Activated naive CD4-positive, alpha-beta T cell treated with anti-CD3 and anti-CD28 coated beads, Interleukin-2, amount 50 U/mL, for 24 hours (primary cell): ENCODE measurements at regions not wholly inside any gene's neighbourhood (a gene's known extent, or its start where the extent isn't known, plus 50 kb on each side); places are given as distances from the start of the nearest gene placed in this dataset.
"Not testable (repeated sequence)": the region's sequence is repeated elsewhere in the genome, so short reads cannot be mapped to it uniquely, and the experiment has no call there.

Experiments used
- H3K27ac Mint-ChIP-seq: one replicate; pipeline ENCODE4 v1.8.0; 2021; ENCODE audit warnings: mild to moderate bottlenecking, mixed read lengths
- H3K27me3 Mint-ChIP-seq: one replicate; pipeline ENCODE4 v1.8.0; 2021; ENCODE audit warnings: mixed read lengths
- H3K36me3 Mint-ChIP-seq: one replicate; pipeline ENCODE4 v1.8.0; 2021; ENCODE audit warnings: mixed read lengths
- H3K4me1 Mint-ChIP-seq: one replicate; pipeline ENCODE4 v1.8.0; 2021; ENCODE audit warnings: mixed read lengths
- H3K4me3 Mint-ChIP-seq: one replicate; pipeline ENCODE4 v1.8.0; 2021; ENCODE audit warnings: mild to moderate bottlenecking, mixed read lengths
- H3K9me3 Mint-ChIP-seq: one replicate; pipeline ENCODE4 v1.8.0; 2021; ENCODE audit warnings: mixed read lengths

- H3K36me3 Mint-ChIP-seq, result no peaks in the 10 kb centered on the region
- no peaks in the 10 kb centered on the region for H3K27me3 Mint-ChIP-seq
- H3K4me1 Mint-ChIP-seq, result peaks cover 7% of the 10 kb centered on the region
- H3K27ac Mint-ChIP-seq, result no peak overlapping the region
- no peaks in the 10 kb centered on the region for H3K9me3 Mint-ChIP-seq
- H3K4me3 Mint-ChIP-seq, result no peak overlapping the region
Observed at GRCh38 chr21:14903172-14903865, 161.5 kb downstream of the NRIP1 start.

DNA sequence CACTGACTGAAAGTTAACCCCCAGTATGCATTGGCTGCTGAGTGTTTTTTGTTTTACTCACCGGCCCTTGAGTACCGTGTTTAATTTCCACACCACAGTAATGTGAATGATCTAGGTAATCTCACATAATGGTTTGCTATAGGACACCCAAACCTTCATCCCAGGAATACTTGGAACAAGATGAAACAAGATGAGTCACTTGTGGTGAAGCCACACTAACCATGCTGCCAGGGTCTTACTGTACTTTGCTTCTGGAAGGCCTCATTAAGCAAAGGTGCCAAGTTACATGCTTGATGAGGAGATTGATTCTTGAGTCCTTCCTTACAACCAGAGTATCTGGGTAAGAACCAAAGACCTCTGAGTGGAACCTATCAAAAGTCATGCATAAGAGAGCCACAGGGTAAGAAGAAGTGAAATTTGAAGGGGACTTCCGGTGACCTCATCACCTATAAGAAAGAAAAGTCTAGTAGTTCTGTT lies 163.3 kb downstream of the NRIP1 start:
- peaks cover 7% of the 10 kb centered on the region for H3K4me1 Mint-ChIP-seq
- no peaks in the 10 kb centered on the region for H3K9me3 Mint-ChIP-seq
- H3K27ac Mint-ChIP-seq, result no peak overlapping the region
- no peaks in the 10 kb centered on the region for H3K36me3 Mint-ChIP-seq
- H3K4me3 Mint-ChIP-seq, result no peak overlapping the region
- no peaks in the 10 kb centered on the region for H3K27me3 Mint-ChIP-seq

GRCh38 chr21:14900611-14901010 lies 164.2 kb downstream of the NRIP1 start:
- H3K4me3 Mint-ChIP-seq, result no peak overlapping the region
- H3K9me3 Mint-ChIP-seq, result no peaks in the 10 kb centered on the region
- no peaks in the 10 kb centered on the region for H3K36me3 Mint-ChIP-seq
- H3K4me1 Mint-ChIP-seq, result peaks cover 7% of the 10 kb centered on the region
- H3K27me3 Mint-ChIP-seq, result no peaks in the 10 kb centered on the region
- no peak overlapping the region for H3K27ac Mint-ChIP-seq

DNA sequence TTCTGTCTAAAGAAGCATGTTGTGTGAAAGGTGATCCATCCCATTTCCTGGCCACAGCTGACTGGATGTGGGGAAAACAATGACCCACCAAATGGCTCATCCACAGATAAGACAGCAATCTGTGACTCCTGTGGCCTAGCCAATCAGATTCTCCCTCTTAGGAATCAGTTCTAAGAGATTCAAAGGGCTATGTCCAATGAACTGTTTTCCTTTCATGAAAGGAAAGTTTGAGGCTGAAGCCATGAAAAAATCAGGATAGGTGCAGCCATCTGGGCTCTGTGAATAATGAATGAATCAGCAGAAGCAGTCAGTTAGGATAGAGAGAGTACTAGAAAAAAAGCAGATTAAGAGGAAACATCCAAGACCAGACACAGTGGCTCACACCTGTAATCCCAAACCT lies 164.7 kb downstream of the NRIP1 start:
- no peaks in the 10 kb centered on the region for H3K27me3 Mint-ChIP-seq

GRCh38 chr21:14895792-14896191 lies 169.0 kb downstream of the NRIP1 start:
- Mint-ChIP-seq H3K9me3 (no peaks in the 10 kb centered on the region), H3K27me3 (peaks cover 2% of the 10 kb centered on the region), H3K36me3 (no peaks in the 10 kb centered on the region)

More for the DNA sequence above, 164.7 kb downstream of the NRIP1 start:
- H3K4me3 Mint-ChIP-seq, result no peak overlapping the region
- H3K4me1 Mint-ChIP-seq, result peaks cover 7% of the 10 kb centered on the region
- H3K36me3 Mint-ChIP-seq, result no peaks in the 10 kb centered on the region
- H3K27ac Mint-ChIP-seq, result no peak overlapping the region
- H3K9me3 Mint-ChIP-seq, result no peaks in the 10 kb centered on the region

GRCh38 chr21:14890141-14890540 lies 174.7 kb downstream of the NRIP1 start:
- Mint-ChIP-seq H3K36me3 (no peaks in the 10 kb centered on the region), H3K9me3 (no peaks in the 10 kb centered on the region), H3K27me3 (peaks cover 2% of the 10 kb centered on the region), H3K4me3 (no peak overlapping the region), H3K27ac (no peak overlapping the region), H3K4me1 (no peaks in the 10 kb centered on the region)

More at GRCh38 chr21:14895792-14896191, 169.0 kb downstream of the NRIP1 start:
- Mint-ChIP-seq H3K27ac (no peak overlapping the region), H3K4me1 (no peaks in the 10 kb centered on the region), H3K4me3 (no peak overlapping the region)

DNA sequence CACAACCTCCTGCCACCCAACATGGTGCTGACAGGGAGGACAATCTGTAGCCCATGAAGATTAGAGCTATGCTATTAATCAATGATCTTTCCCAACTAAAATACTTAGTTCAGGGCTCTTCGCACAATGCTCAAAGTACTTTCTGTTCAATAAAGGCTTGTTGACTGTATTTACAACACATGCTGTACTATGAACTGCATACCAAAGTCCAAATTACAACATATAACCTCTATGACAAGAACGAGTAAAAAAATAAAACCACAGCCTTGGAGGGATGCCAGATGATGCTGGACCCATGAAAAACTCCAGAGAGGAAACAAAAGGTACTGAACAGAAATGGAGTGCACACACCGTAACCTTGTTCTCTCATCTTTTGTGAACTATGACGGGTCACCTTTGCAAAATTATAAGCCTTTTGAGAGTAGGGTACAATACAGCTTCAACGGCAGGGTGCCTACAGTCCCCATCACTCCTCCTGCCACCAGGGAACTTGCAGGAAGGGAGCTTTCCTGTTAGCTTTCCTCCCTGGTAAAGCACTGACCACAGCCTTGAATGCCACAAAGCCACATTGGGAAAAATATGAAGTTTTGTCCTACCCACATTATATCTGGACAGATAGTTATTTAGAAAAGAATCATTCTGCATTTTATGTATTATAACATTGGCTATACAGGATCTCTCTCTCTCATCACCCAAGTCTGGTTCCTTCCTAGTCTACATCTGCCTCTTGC lies 175.6 kb downstream of the NRIP1 start:
- peaks cover 2% of the 10 kb centered on the region for H3K27me3 Mint-ChIP-seq
- no peaks in the 10 kb centered on the region for H3K4me1 Mint-ChIP-seq
- H3K4me3 Mint-ChIP-seq, result no peak overlapping the region
- H3K9me3 Mint-ChIP-seq, result no peaks in the 10 kb centered on the region
- no peaks in the 10 kb centered on the region for H3K36me3 Mint-ChIP-seq
- no peak overlapping the region for H3K27ac Mint-ChIP-seq

- Mint-ChIP-seq H3K4me3 (no peak overlapping the region), H3K4me1 (no peaks in the 10 kb centered on the region), H3K27ac (no peak overlapping the region), H3K27me3 (no peaks in the 10 kb centered on the region), H3K36me3 (no peaks in the 10 kb centered on the region), H3K9me3 (no peaks in the 10 kb centered on the region)
Observed at GRCh38 chr21:14888202-14888601, 176.6 kb downstream of the NRIP1 start.

DNA sequence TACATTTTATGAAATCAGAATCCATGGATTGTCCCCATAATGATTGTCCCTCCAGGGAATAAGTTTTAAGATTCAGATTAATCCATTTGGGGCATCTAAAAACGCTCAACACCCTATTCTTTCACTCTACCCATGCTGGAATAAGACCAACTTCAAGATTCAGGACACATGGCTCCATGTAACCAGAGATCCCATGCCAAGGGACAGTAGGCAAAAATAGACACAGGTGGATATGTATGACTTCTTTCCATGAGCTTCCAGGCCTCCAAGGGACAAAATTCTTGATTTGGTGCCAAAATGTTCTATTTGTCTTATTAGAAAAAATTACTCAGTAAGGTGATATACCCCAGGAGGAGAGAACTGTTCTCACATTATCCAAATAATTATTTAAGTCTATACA lies 178.8 kb downstream of the NRIP1 start:
- no peaks in the 10 kb centered on the region for H3K9me3 Mint-ChIP-seq
- no peaks in the 10 kb centered on the region for H3K4me1 Mint-ChIP-seq
- H3K27ac Mint-ChIP-seq, result no peak overlapping the region
- H3K4me3 Mint-ChIP-seq, result no peak overlapping the region
- H3K36me3 Mint-ChIP-seq, result no peaks in the 10 kb centered on the region
- H3K27me3 Mint-ChIP-seq, result no peaks in the 10 kb centered on the region

GRCh38 chr21:14883351-14883750 lies 181.4 kb downstream of the NRIP1 start:
- Mint-ChIP-seq H3K9me3 (no peaks in the 10 kb centered on the region), H3K36me3 (no peaks in the 10 kb centered on the region), H3K4me1 (no peaks in the 10 kb centered on the region), H3K4me3 (no peak overlapping the region), H3K27me3 (no peaks in the 10 kb centered on the region), H3K27ac (no peak overlapping the region)

DNA sequence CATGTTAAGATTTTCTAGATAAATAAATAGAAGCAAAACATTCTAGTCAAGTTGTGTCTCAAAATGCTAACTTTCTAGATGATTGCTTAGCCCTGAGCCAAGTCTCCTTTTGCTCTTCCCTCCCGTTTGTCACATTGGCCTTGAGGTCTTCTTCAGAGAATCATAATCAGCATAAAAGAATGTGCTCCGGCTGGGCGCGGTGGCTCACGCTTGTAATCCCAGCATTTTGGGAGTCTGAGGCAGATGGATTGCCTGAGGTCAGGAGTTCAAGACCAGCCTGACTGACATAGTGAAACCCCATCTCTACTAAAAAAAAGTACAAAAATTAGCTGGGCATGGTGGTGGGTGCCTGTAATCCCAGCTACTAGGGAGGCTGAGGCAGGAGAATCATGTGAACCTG lies 182.3 kb downstream of the NRIP1 start:
- not testable (repeated sequence) for H3K36me3 Mint-ChIP-seq, H3K4me1 Mint-ChIP-seq, H3K4me3 Mint-ChIP-seq, H3K27ac Mint-ChIP-seq, H3K27me3 Mint-ChIP-seq, H3K9me3 Mint-ChIP-seq

GRCh38 chr21:14881863-14882499 lies 182.8 kb downstream of the NRIP1 start:
- no peaks in the 10 kb centered on the region for H3K27me3 Mint-ChIP-seq
- H3K4me1 Mint-ChIP-seq, result no peaks in the 10 kb centered on the region
- no peak overlapping the region for H3K4me3 Mint-ChIP-seq
- no peak overlapping the region for H3K27ac Mint-ChIP-seq
- H3K9me3 Mint-ChIP-seq, result no peaks in the 10 kb centered on the region
- H3K36me3 Mint-ChIP-seq, result no peaks in the 10 kb centered on the region

DNA sequence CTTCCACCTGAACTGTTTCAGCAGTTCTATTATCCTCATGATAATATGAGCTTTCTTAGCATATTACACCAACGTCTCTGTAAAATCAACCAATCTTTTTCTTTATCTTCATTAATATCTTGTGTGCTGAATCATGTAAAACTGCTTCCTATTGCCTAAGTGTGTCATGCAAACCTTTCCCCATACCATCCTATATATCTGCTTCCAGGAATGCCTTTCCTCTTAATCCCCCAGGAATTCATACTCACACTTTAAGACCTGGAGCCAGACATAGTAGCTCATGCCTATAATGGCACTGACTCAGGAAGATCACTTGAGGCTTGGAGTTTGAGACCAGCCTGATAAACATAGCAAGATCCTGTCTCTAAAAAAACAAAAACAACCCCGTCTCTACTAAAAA lies 183.9 kb downstream of the NRIP1 start:
- Mint-ChIP-seq H3K27ac (no peak overlapping the region), H3K4me1 (no peaks in the 10 kb centered on the region)

GRCh38 chr21:14879458-14879857 lies 185.3 kb downstream of the NRIP1 start:
- Mint-ChIP-seq H3K4me1 (no peaks in the 10 kb centered on the region), H3K9me3 (no peaks in the 10 kb centered on the region), H3K36me3 (no peaks in the 10 kb centered on the region), H3K4me3 (no peak overlapping the region), H3K27me3 (no peaks in the 10 kb centered on the region), H3K27ac (no peak overlapping the region)

More for the DNA sequence above, 183.9 kb downstream of the NRIP1 start:
- Mint-ChIP-seq H3K27me3 (no peaks in the 10 kb centered on the region), H3K9me3 (no peaks in the 10 kb centered on the region), H3K4me3 (no peak overlapping the region), H3K36me3 (no peaks in the 10 kb centered on the region)

DNA sequence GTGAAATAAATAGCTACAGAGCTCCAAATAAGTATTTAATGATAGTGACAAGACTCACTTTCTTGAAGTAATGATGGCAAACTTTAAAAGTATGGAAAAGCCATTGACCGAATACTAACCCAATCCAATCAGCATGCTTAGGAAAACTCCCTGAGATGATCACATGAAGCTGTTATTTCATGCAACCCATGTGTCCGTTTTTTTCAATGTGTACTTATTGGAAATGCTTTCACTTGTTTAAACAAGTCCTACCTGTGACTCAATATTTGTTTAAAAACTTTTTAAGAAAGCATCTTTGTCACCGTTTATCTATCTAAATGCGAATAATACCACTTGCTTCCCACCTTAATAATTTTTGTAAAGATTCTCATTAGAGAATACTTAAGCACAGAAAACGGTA lies 185.8 kb downstream of the NRIP1 start:
- Mint-ChIP-seq H3K4me3 (no peak overlapping the region), H3K36me3 (no peaks in the 10 kb centered on the region), H3K27ac (no peak overlapping the region), H3K27me3 (no peaks in the 10 kb centered on the region), H3K9me3 (no peaks in the 10 kb centered on the region), H3K4me1 (no peaks in the 10 kb centered on the region)

- no peaks in the 10 kb centered on the region for H3K9me3 Mint-ChIP-seq
- H3K27ac Mint-ChIP-seq, result no peak overlapping the region
- H3K27me3 Mint-ChIP-seq, result no peaks in the 10 kb centered on the region
- no peaks in the 10 kb centered on the region for H3K4me1 Mint-ChIP-seq
- no peak overlapping the region for H3K4me3 Mint-ChIP-seq
- no peaks in the 10 kb centered on the region for H3K36me3 Mint-ChIP-seq
Observed at GRCh38 chr21:14877581-14878228, 187.1 kb downstream of the NRIP1 start.
